Activated CD4-positive, alpha-beta T cell treated with anti-CD3 and anti-CD28 coated beads, Interleukin-2, amount 50 U/mL, for 4 hours (primary cell): ENCODE measurements at regions not wholly inside any gene's neighbourhood (a gene's known extent, or its start where the extent isn't known, plus 50 kb on each side); places are given as distances from the start of the nearest gene placed in this dataset.
"Not testable (repeated sequence)": the region's sequence is repeated elsewhere in the genome, so short reads cannot be mapped to it uniquely, and the experiment has no call there.

Source experiments
- DNase-seq, 2 experiments: peaks; one replicate each; pipeline ENCODE4 v3.0.0-alpha.2; 2020

DNA sequence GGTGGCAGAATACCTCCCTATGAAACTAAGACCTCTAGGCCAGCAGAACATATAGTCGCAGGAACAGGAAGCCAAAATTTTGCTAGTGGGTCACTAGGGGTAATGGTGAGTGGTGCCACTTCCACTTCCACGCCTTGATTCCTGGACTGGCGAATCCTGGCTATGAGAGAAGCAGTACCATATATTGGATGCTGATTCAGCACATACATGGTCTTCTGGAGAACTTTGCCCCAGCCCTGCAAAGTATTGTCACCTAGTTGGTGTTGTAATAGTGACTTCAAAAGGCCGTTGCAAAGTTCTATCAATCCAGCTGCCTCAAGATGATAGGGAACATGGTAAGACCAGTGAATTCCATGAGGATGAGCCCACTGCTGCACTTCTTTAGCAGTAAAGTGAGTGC, 769.8 kb upstream of the GYPC start:
- DNase-seq = no peak

DNA sequence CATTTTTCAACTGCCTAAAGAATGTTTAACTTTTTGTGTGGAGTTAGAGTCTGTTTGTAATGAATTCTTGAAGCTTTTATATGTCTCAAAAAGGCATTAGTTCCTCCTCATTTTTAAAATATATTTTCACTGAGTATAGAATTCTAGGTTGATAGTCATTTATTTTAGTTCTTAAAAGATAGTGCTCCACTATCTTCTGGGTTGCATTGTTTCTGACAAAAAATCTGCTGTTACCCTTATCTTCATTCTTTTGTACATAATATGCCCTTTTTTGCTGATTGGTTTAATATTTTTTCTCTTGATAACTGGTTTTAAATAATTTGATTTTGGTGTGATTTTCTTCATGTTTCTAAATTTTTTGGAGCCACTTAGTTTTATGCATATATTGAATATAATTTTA, 754.7 kb upstream of the GYPC start:
- no peak for DNase-seq

DNA sequence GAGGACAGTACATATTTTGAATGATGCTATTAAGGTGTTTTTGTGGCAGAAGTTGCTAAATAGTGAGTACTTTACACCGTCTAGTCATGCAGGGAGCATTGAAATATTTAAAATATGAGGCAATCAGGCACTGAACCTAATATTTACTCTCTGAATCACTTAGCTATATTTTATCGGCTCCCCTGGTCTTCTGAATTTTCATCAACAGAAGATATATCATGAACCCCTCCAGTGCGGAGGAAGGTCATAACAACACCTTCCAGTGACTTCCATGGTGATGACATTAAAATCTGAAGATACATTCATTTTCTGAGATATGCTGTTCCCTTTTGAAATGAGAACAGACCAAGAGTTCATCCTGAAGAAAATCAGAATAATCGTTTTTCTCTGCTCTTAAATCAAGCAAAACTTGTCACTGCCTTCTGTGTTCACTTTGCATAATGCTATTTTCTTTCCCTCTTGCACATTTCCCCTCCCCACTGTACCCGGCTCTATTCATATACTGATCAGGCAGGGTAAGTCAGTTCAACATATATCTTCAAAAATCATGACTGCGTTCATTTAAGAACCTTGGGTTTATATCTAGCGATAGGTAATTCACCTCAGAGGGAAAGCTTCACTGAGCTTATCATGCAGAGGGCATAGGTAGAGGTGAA, 729.9 kb upstream of the GYPC start:
- DNase-seq = no peak

DNA sequence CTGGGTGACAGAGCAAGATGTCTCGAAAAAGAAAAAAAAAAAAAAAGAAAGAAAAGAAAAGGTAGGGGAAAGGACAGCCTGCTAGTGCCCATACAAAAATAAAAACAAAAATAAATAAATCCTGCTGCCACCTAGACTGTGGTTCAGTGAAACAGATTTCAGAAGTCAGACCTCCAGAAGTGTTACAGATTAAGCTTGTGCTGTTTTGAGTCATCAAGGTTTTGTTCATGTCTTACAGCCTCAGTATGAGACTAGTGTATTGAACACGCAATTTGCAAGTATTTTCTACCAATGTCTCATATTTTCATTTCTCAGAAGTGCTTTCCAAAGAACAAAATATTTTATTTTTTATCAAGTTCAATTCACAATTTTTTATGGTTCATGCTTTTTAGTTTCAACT, 720.4 kb upstream of the GYPC start:
- DNase-seq = no peak

DNA sequence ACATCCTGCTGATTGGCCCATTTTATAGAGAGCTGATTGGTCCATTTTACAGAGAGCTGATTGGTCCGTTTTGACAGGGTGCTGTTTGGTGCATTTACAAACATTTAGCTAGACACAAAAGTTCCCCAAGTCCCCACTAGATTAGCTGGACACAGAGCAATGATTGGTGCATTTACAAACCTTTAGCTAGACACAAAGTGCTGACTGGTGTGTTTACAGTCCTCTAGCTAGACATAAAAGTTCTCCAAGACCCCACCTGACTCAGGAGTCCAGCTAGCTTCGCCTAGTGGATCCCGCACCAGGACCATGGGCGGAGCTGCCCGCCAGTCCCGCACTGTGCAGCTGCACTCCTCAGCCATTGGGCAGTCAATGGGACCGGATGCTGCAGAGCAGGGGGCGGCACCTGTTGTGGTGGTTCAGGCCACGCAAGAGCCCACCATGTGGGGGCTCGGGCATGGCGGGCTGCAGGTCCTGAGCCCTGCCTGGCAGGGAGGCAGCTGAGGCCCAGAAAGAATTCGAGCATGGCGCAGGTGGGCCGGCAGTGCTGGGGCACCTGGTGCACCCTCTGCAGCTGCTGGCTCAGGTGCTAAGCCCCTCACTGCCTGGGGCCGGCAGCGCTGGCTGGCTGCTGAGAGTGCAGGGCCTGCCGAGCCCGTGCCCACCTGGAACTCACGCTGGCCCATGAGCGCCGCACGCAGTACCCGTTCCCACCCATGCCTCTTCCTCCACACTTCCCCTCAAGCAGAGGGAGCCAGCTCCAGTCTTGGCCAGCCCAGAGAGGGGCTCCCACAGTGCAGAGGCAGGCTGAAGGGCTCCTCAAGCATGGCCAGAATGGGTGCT, 713.2 kb upstream of the GYPC start:
- DNase-seq = no peak

DNA sequence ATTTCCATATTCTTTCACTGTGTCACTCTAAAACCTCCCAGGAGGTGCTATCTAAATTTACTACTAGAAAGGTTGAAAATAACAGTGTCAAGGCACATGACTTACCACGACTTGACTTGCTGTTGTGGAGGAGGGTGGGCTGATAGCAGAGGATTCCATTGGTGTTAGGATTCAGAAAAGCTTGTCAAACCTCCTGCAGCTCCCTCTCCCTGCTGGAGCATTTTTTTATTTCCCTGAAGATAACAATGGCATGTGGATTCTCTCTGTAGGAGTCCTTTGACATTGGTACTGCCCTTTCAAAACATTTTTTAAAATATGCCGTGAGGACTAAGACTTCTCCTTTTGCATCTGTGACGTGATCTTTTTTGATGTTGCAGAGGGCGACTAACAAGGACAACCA, 696.9 kb upstream of the GYPC start:
- no peak for DNase-seq

DNA sequence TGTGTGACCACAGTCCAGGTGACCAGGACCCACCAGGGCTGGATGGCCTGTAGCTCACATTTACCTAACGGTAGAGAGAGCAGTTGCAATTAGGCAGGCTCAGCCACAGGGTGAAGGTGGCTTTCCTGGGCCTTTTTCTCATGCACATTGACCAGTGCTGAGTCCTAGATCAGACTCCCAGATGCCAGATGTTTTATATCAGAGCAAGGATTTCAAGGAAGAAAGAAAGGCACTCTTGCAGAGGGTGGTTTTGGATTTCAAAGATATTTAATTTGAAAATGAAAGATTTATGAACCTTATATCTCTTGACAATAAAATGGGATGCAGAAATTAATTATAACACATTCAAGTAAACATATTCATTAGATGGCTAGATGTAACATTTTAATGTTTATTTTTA, 694.2 kb upstream of the GYPC start:
- DNase-seq = no peak

DNA sequence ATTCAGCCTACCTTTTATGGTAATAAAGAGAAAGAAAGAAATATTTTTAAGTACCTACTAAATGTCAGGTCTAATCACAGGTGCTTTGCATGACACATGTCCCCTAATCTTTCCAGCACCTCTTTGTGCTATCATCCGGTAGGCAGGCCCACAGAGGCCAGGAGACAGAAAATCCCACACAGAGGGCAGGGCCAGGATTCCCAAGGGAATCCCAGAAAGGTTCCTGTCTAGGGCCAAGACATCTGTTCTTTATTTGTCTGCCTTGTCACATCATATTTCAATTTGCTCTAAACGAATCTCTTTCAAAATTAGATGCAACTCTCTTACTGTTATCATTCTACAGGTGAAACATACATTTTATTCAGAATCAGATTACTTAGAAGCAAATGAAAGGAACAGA, 676.1 kb upstream of the GYPC start:
- DNase-seq = no peak

DNA sequence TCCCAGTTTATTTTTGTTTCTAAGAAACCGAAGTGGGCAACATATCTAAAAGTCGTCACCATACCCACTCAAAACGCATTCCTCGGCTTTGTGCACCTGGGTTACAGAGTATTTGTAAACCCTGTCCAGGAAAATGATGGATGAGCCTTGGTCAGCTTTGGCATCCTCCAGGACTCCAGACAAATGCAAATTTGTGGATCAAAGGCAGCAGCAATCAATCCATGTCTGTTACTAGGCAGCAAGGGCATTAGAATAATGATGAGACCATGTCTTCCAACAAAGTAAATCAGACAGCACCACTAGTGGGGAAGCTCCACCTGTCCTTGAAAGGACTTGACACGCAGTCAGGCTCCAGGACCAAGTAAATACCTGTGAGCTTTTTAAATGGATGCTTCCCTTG, 672.6 kb upstream of the GYPC start:
- no peak for DNase-seq

DNA sequence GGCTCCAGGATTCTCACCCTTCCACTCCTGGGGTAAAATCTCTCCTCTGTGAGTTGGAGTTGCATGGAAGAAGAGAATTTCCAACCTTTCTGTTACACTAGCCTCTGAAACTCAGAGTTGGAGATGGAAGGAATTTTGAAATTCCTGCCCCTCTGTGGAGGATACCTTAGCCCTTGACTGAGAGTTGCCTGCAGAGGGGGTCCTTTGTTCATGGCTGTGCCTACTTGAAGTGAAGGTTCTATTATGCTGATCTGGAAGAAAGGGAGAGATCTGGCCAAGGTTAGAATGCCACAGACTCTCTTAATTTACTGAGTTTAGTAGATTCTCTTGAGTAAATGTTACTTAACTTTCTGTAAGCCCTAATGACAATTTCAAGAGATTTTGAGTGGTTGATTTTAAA, 626.6 kb upstream of the GYPC start:
- DNase-seq = no peak

DNA sequence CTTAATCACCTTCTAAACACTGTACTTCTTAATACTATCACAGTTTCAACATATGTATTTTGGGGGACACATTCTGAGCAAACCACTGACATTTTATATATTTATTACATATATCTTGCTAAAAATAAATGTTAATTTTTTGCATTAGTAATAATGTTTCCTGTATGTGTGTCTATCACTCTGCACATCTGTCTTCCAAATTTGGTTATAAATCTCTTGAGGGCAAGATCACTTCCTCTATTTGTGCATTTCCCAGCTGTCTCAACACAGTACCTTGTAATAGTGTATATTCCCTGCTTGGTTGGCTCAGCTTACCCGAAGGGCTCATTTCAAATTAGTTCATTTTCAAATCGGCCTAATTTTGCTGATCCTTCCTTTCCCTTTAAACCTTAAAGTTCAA, 617.1 kb upstream of the GYPC start:
- DNase-seq = no peak

DNA sequence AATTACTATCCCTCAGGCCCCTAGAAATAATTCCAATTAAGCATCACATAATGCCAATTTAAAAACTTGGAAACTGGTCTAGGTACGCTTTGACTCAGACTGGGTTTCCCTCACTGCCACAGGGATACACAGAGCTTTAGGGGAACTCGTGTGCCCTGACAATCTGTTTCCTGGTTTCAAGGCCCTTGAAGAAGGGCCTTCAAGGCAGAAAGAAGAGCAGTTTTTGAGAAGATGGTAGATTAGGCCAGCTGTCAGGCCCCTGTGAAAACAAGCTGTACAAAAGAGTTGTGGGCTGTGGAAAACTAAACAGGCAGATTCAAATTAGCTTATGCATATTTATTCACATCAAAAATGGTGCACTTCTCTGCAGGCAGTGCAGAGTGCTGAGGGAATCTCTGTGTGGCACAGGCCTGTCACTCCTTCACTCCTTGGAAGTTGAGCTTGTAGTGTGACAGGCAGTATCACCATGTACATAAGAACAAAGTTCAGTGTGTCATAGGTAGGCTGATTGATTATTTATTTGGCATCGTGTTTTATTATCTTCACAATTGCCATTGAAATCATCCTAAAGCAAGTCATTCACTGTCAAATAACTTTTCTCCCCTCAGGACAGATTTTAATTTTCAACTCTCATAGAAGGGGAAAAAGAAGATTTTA, 614.4 kb upstream of the GYPC start:
- DNase-seq = no peak

DNA sequence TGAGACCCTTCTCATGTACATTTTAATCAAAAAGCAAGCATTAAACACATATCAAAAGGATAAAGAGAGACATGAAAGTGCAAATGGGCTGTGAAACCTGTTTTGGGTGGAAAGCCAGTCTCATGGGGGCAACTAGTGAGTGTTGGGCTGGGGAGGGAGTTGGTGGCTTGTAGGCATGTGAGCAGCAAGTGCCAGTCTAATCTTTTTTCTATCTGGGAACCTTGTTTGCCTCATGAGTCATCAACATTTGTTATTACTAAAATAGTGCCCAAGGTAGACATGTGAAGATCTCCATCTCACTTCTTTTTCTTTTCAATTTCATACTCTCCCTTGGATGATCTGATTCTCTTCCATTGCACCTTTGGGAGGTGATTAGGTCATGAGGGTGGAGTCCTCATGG, 613.9 kb upstream of the GYPC start:
- DNase-seq = no peak

DNA sequence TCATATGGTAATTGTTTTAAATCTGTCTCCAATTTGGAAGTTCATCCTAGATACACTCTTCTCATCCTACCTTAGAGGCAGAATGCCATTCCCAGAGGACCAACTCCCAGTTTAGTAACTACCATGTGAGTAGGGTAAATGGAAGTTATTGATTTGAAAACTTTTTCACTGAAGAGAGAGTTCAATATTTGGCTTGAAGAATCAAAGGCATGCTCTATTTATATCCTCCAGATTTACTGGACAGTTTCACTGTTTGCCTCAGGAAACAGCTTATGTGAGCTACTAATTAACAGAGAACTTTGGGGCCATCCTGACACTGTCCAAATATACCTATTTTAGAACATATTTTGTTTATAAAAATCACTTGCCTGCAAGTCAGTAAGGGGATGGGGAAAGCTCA, 607.2 kb upstream of the GYPC start:
- DNase-seq = no peak

DNA sequence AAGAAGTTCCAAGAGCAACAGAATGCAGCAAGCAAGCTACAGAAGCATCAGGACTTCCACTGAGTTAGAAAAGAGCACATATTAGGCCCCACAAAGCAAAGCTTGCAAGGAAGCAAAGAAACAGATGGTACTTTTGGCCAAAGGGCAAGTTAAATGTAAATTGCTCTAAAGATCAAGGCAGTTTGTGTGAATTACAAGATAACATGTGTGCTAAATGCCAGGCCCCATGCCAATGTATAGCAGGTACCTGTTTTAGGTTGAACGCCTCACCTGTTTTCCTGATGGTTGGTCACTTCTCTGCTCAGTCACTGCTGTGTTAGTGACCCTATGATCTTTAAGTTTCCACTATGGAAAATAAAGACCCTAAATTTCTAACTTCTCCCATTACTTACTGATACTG, 606.5 kb upstream of the GYPC start:
- DNase-seq = no peak

DNA sequence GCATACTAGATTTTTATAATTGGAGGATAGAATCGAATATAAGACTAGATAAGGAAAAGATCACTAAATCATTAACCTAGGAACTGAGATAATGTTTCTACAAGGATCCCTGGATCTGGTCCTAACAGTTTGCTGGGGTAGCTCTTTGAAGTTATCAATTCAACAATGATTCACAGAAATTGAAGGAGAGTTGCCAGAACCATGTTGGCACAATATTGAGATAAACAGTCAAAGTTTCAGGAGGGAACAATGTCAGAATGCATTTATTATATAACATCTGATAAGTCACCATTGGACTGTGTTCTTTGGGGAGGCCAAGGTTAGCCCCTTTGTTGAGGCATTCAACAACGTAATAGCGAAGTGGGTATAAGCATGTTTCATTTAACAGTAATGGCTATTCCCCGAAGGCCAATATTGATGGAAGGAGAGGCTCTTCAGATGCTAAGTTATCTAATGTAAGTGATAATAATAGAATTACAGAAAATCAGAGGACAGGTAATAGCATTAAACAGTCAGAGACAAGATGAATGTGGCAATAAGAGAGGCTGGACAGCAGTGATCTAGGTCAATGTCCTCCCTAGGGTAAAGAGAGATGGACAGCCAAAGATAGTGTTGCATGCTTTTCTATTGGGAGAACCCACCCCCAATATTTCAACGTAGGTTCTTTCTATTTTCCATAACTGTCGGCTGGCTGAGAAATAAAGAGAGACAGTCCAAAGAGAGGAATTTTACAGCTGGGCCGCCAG, 604.8 kb upstream of the GYPC start:
- DNase-seq = no peak

DNA sequence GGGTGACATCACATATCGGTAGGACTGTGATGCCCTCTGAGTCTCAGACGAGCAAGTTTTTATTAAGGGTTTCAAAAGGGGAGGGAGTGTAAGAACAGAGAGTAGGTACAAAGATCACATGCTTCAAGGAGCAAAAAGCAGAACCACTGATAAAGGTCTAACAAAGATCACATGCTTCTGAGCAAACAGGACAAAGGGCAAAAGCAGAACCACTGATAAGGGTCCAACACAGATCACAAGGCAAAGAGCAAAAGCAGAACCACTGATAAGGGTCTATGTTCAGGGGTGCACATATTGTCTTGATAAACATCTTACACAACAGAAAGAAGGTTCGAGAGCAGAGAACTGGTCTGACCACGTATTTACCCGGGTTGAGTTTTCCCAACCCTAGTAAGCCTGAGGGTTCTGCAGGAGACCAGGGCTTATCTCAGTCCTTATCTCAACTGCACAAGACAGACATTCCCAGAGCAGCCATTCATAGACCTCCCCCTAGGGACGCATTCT, 604.2 kb upstream of the GYPC start:
- not testable (repeated sequence) for DNase-seq

DNA sequence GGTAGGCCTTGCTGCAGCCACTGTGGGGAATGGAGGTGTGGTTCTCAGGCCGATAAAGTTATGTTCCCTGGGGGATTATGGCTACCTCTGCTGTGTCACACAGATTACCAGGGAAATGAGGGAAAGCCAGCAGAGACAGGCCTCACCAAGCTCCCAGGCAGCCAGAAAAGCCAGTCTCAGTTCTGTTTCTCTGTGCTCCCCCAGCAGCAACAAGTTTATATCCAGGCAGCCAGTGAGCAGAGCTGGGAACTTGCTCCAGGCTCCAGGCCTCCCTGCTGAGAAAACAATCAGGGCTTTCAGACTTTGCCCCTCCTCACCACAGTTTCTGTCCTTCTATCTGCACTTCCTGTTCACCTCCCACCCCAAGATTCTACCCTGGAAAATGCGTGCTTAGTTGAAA, 596.6 kb upstream of the GYPC start:
- DNase-seq = no peak

DNA sequence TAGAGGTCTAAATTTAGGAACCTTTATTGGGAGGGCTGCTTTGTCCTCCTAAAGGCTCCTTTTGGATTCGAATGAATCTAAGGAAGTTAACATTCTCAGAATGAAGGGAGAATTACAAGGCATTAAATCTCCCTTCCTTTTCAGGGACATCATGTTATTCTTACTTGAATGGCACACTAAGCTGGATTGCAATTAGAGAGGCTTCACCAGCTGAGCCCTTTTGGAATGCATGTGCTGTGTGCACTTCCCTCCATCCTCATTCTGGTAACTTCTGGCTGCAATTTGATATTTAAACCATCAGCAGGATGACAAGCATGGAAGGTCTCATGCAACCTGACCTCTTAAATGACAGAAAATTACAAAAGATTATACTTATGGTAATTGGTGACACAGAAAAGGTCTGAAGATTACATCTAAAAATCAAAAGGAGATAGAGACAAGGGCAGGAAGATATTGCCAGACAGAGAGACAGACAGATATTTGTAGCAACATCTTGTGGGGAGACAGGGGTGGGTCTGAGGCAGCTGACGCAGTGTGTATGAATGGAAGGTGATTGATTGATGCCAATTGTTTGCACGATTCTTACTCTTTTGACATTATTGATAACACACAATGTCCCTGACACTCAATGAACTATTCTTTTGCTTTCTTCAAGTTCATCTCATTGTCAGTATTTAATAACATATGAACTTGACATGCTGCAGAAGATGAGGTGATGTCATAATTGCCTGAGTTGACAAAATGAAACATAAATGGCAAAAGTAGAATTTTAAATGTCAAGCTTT, 570.8 kb upstream of the GYPC start:
- no peak for DNase-seq

DNA sequence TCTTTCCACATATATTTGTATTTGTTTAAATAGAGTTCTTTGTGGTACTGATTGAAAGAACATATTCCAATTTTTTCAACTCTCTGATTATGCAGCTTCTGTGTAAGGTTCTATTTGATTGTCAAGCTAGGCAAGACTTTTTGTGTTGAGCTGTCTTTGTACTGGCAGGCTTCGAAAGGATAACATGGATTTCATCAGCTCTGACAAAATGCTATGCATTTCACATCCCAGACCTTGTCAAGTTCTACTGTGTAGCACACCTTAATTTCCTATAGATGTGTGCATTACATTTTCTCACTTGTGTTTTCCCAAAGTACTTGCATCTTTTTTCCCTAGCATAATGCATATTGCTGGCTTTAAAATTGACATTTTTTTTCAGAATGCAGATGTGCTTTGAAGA, 555.0 kb upstream of the GYPC start:
- DNase-seq = no peak

DNA sequence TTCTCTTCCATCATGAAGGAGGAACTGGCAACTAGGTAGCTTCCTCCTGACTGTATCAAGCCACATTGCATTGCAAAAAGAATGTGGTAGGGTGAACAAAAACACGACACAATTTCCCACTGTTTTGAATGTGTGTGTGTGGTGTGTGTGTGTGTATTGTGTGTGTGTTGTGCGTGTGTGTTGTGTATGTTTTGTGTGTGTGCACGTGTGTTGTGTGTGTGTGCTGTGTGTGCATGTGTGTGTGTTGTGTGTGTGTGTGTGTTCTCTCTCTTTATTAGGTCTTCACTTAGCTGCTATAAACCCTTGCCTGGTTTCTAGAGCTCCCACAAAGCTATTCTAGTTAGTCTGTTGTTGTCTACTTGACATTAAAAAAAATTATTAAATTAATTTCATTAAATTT, 550.0 kb upstream of the GYPC start:
- no peak for DNase-seq

DNA sequence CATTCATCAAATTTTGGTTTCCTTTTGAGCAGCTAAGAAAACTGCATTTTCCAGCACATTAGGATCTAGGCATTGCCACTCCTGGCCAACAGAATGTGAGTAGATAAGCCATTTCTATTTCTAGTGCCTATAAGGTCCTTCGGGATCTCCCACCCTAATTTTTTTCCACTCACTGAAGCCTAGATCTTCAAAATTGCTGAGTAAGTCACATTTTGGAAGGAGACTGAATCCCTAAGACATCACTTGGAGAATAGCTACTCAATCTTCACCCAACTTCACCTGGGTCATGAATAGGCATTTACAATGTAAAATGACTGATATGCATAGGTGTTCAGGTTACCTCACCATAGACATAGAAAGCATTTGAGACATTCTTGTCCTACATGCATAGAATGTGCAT, 548.1 kb upstream of the GYPC start:
- DNase-seq = no peak

DNA sequence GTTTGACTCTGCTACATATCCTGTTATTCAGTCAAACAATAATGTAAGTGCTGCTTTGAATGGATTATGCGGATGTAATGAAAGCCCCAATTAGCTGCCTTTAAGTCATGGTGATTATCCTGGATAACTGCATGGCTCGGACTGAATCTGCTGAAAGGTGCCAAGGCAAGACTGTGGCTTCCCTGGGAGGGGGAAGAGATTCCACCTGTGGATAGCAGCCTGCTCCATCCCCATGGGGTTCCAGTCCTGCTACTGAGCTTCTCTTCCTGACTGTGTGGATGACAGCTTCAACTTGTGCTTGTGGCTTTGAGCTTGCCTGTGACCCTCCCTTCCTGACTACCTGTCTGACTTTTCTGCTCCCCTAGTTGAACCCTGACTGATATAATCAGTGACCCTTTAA, 540.0 kb upstream of the GYPC start:
- DNase-seq = no peak
